SK-N-SH treated with all-trans-retinoic acid at 6 μM for 48 hours (cell line): ENCODE measurements at regions not wholly inside any gene's neighbourhood (a gene's known extent, or its start where the extent isn't known, plus 50 kb on each side); places are given as distances from the start of the nearest gene placed in this dataset.

Experiments
- BACH2 ChIP-seq: fragments of 250-450 bp; sonication (Bioruptor Pico); IDR thresholded peaks from 2 replicates; pipeline ENCODE4 v1.9.0; 2021; ENCODE audit warnings: mild to moderate bottlenecking, borderline replicate concordance
- ISL1 ChIP-seq: fragments of 250-450 bp; sonication (Bioruptor Pico); IDR thresholded peaks from 2 replicates; pipeline ENCODE4 v2.1.2; 2022; ENCODE audit warnings: mild to moderate bottlenecking, moderate library complexity
- ZFP3 ChIP-seq: fragments of 250-450 bp; sonication (Bioruptor Pico); IDR thresholded peaks from 2 replicates; pipeline ENCODE4 v1.5.0; 2020; ENCODE audit warnings: mild to moderate bottlenecking, moderate library complexity
- TF ChIP-seq, protein P1 (sequence below): fragments of 250-450 bp; sonication (Bioruptor Pico); IDR thresholded peaks from 2 replicates; pipeline ENCODE4 v1.8.0; 2021; ENCODE audit warnings: low read depth, mild to moderate bottlenecking, moderate library complexity, borderline replicate concordance
- TF ChIP-seq, protein P2 (sequence below): fragments of 250-450 bp; sonication (Bioruptor Pico); IDR thresholded peaks from 2 replicates; pipeline ENCODE4 v1.8.0; 2020; ENCODE audit warnings: mild to moderate bottlenecking, moderate library complexity, borderline replicate concordance

DNA sequence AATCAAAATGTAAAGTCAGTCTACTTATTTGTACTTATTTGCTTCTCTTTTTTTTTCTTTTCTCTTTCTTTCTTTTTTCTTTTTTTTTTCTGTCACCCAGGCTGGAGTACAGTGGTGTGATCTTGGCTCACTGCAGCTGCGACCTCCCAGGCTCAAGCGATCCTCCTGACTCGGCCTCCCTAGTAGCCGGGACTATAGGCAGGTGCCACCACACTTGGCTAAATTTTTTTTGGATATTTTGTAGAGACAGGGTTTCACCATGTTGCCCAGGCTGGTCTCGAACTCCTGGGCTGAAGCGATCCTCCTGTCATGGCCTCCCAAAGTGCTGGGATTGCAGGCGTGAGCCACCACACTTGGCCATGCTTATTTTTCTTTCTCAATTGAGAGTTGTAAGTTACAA, 98.8 kb upstream of the ZBTB40 start:
- TF ChIP-seq BACH2 (CRISPR knock-in tag), result no peak
- TF ChIP-seq, protein P1, sequence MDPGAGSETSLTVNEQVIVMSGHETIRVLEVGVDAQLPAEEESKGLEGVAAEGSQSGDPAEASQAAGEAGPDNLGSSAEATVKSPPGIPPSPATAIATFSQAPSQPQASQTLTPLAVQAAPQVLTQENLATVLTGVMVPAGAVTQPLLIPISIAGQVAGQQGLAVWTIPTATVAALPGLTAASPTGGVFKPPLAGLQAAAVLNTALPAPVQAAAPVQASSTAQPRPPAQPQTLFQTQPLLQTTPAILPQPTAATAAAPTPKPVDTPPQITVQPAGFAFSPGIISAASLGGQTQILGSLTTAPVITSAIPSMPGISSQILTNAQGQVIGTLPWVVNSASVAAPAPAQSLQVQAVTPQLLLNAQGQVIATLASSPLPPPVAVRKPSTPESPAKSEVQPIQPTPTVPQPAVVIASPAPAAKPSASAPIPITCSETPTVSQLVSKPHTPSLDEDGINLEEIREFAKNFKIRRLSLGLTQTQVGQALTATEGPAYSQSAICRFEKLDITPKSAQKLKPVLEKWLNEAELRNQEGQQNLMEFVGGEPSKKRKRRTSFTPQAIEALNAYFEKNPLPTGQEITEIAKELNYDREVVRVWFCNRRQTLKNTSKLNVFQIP (CRISPR knock-in tag), result no peak
- TF ChIP-seq, protein P2, sequence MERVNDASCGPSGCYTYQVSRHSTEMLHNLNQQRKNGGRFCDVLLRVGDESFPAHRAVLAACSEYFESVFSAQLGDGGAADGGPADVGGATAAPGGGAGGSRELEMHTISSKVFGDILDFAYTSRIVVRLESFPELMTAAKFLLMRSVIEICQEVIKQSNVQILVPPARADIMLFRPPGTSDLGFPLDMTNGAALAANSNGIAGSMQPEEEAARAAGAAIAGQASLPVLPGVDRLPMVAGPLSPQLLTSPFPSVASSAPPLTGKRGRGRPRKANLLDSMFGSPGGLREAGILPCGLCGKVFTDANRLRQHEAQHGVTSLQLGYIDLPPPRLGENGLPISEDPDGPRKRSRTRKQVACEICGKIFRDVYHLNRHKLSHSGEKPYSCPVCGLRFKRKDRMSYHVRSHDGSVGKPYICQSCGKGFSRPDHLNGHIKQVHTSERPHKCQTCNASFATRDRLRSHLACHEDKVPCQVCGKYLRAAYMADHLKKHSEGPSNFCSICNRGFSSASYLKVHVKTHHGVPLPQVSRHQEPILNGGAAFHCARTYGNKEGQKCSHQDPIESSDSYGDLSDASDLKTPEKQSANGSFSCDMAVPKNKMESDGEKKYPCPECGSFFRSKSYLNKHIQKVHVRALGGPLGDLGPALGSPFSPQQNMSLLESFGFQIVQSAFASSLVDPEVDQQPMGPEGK (CRISPR knock-in tag), result no peak
- no peak for TF ChIP-seq ISL1 (CRISPR knock-in tag)
- no peak for TF ChIP-seq ZFP3
